Tibial artery (tissue), 4 donors: ENCODE measurements at regions not wholly inside any gene's neighbourhood (a gene's known extent, or its start where the extent isn't known, plus 50 kb on each side); places are given as distances from the start of the nearest gene placed in this dataset.
"Not testable (repeated sequence)": the region's sequence is repeated elsewhere in the genome, so short reads cannot be mapped to it uniquely, and the experiment has no call there.

Source experiments
- DNase-seq, 2 donors: peaks; one replicate each; pipeline ENCODE4 v3.0.0-alpha.2; 2019
- H3K27ac ChIP-seq, 2 donors: fragments of 200-600 bp; sonication (generic) in 1 of 2; 1 replicate in 1 of 2; 2 replicates in 1 of 2; pipeline ENCODE4 v1.5.1; 2018 to 2019; ENCODE audit warnings: mild to moderate bottlenecking in 1 of 2
- H3K27me3 ChIP-seq, 2 donors: fragments of 200-600 bp; sonication (generic) in 1 of 2; one replicate each; pipeline versions ENCODE4 v1.5.1 to v1.6.0; 2016 to 2019
- H3K36me3 ChIP-seq, 3 donors: fragments of 200-600 bp; sonication (generic) in 2 of 3; one replicate each; pipeline ENCODE4 v1.5.1; 2016 to 2019; ENCODE audit warnings: mild to moderate bottlenecking in 2 of 3
- H3K4me1 ChIP-seq, 4 donors: fragments of 200-600 bp; sonication (generic) in 2 of 4; 1 replicate in 3 of 4; 2 replicates in 1 of 4; pipeline ENCODE4 v1.5.1; 2016 to 2019
- H3K4me3 ChIP-seq, 2 donors: fragments of 200-600 bp; sonication (generic) in 1 of 2; 1 replicate in 1 of 2; 2 replicates in 1 of 2; pipeline ENCODE4 v1.5.1; 2018 to 2019; ENCODE audit warnings: mild to moderate bottlenecking in 2 of 2
- H3K9me3 ChIP-seq, 3 donors: fragments of 200-600 bp; sonication (generic) in 1 of 3; one replicate each; pipeline ENCODE4 v1.5.1; 2016 to 2019
- CTCF ChIP-seq, 2 experiments: fragments of 200-600 bp in 1 of 2; fragments of 450-650 bp in 1 of 2; IDR thresholded peaks; one replicate each; pipeline ENCODE4 v1.5.1; 2017 to 2019; ENCODE audit warnings: antibody characterized with exemption in 2 of 2, mild to moderate bottlenecking in 1 of 2, moderate library complexity in 1 of 2
- intact Hi-C: fragments of 100-400 bp; cut with DNase I; formaldehyde crosslinking; loops from one replicate; pipeline ENCODE4 v1.15.0; 2023; ENCODE audit warnings: low total_unique reads

- H3K4me1 ChIP-seq: no peaks in the 10 kb centered on the region
- no peak overlapping the region for H3K27ac ChIP-seq
- no peak for DNase-seq
- no peaks in the 10 kb centered on the region for H3K9me3 ChIP-seq
- H3K4me3 ChIP-seq: no peak overlapping the region
- H3K27me3 ChIP-seq: no peaks in the 10 kb centered on the region
- no peak for TF ChIP-seq CTCF (IDR thresholded peaks at IDR 0.05)
- intact Hi-C loops: no loop called here
- H3K36me3 ChIP-seq: no peaks in the 10 kb centered on the region
Measured at GRCh38 chr15:23787346-23788105, 100.4 kb upstream of the NDN start.

GRCh38 chr15:23793191-23793680 is 106.1 kb upstream of the NDN start:
- Histone ChIP-seq H3K9me3 (peaks cover 0 to 4% (median 0%) of the 10 kb centered on the region in 3 donors), H3K4me3 (no peak overlapping the region), H3K27ac (no peak overlapping the region), H3K4me1 (no peaks in the 10 kb centered on the region), H3K36me3 (no peaks in the 10 kb centered on the region), H3K27me3 (no peaks in the 10 kb centered on the region)
- no peak for DNase-seq
- no peak for TF ChIP-seq CTCF (IDR thresholded peaks at IDR 0.05)
- intact Hi-C loops: no loop called here

- TF ChIP-seq CTCF (IDR thresholded peaks at IDR 0.05): no peak
- intact Hi-C loops: no loop called here
- DNase-seq: no peak
- no peak overlapping the region for H3K27ac ChIP-seq
- H3K9me3 ChIP-seq: peaks cover 0 to 7% (median 0%) of the 10 kb centered on the region in 3 donors
- no peak overlapping the region for H3K4me3 ChIP-seq
- no peaks in the 10 kb centered on the region for H3K4me1 ChIP-seq
- no peaks in the 10 kb centered on the region for H3K36me3 ChIP-seq
- H3K27me3 ChIP-seq: no peaks in the 10 kb centered on the region
Measured at GRCh38 chr15:23797747-23798446, 110.8 kb upstream of the NDN start.

GRCh38 chr15:23801881-23802280 is 114.8 kb upstream of the NDN start:
- no peak for TF ChIP-seq CTCF (IDR thresholded peaks at IDR 0.05)
- intact Hi-C loops: no loop called here
- DNase-seq: no peak
- peaks cover 0 to 7% (median 0%) of the 10 kb centered on the region in 3 donors for H3K9me3 ChIP-seq
- no peak overlapping the region for H3K27ac ChIP-seq
- H3K27me3 ChIP-seq: no peaks in the 10 kb centered on the region
- no peaks in the 10 kb centered on the region for H3K4me1 ChIP-seq
- H3K4me3 ChIP-seq: no peak overlapping the region
- H3K36me3 ChIP-seq: no peaks in the 10 kb centered on the region

- intact Hi-C loops: not testable (repeated sequence)
Measured at GRCh38 chr15:23802896-23803435, 115.9 kb upstream of the NDN start.

GRCh38 chr15:23806980-23807379 is 119.9 kb upstream of the NDN start:
- no peaks in the 10 kb centered on the region for H3K27me3 ChIP-seq
- intact Hi-C loops: no loop called here
- no peak overlapping the region for H3K4me3 ChIP-seq
- H3K36me3 ChIP-seq: no peaks in the 10 kb centered on the region
- H3K4me1 ChIP-seq: no peaks in the 10 kb centered on the region
- no peak overlapping the region for H3K27ac ChIP-seq
- TF ChIP-seq CTCF (IDR thresholded peaks at IDR 0.05): no peak
- no peak for DNase-seq
- peaks cover 0 to 3% (median 0%) of the 10 kb centered on the region in 3 donors for H3K9me3 ChIP-seq

More at GRCh38 chr15:23802896-23803435, 115.9 kb upstream of the NDN start:
- H3K4me3 ChIP-seq, H3K36me3 ChIP-seq, DNase-seq, H3K4me1 ChIP-seq, H3K27me3 ChIP-seq, H3K9me3 ChIP-seq, H3K27ac ChIP-seq: not testable (repeated sequence)
